Glomerular visceral epithelial cell (primary cell): ENCODE measurements at regions not wholly inside any gene's neighbourhood (a gene's known extent, or its start where the extent isn't known, plus 50 kb on each side); places are given as distances from the start of the nearest gene placed in this dataset.
A peak's percentile ranks its signal among the peaks of the same experiment; 100 is the strongest.
"Not testable (repeated sequence)": the region's sequence is repeated elsewhere in the genome, so short reads cannot be mapped to it uniquely, and the experiment has no call there.

Experiments used
- DNase-seq: peaks from one replicate; pipeline ENCODE4 v3.0.0-alpha.2; 2016; ENCODE audit errors: extremely low spot score

GRCh38 chrY:12359867-12360266, 341.2 kb upstream of the USP9Y start:
- DNase-seq = peak; percentile 1

GRCh38 chrY:12360496-12360895, 340.5 kb upstream of the USP9Y start:
- DNase-seq = no peak

DNA sequence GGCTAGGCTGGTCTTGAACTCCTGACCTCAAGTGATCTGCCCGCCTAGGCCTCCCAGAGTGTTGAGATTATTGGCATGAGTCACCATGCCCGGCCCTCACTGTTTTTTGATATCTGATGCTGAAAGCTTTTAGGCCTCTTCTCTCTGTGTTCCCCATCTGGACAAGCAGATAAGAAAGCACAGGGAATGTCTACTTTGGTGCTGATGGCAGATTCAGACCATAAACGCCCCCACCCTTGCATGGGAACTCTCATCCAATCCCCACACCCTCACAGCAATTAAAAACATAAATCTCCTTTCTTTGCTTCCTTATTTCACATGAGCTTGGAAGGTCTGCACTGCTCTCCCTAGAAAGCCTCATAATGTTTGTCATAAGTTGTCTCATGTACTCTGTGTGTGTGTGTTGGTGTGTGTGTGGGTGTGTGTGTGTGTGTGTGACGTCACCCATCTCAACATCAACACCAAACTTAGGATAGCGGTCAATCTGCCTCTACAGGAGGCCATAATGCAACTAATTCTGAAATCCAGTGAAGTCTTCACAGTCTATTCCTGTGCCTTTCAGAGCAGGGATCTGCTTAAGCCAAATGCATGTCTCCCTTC, 335.6 kb upstream of the USP9Y start:
- no peak for DNase-seq

DNA sequence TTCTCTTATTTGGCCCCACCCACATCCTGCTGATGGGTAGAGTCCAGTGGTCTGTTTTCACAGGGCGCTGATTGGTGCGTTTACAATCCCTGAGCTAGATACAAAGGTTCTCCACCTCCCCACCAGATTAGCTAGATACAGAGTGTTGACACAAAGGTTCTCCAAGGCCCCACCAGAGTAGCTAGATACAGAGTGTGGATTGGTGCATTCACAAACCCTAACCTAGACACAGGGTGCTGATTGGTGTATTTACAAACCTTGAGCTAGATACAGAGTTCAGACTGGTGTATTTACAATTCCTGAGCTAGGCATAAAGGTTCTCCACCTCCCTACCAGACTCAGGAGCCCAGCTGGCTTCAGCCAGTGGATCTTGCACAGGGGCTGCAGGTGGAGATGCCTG, 326.4 kb upstream of the USP9Y start:
- not testable (repeated sequence) for DNase-seq

GRCh38 chrY:12391655-12392559, 309.1 kb upstream of the USP9Y start:
- not testable (repeated sequence) for DNase-seq

GRCh38 chrY:12393190-12393589, 307.8 kb upstream of the USP9Y start:
- DNase-seq = no peak

DNA sequence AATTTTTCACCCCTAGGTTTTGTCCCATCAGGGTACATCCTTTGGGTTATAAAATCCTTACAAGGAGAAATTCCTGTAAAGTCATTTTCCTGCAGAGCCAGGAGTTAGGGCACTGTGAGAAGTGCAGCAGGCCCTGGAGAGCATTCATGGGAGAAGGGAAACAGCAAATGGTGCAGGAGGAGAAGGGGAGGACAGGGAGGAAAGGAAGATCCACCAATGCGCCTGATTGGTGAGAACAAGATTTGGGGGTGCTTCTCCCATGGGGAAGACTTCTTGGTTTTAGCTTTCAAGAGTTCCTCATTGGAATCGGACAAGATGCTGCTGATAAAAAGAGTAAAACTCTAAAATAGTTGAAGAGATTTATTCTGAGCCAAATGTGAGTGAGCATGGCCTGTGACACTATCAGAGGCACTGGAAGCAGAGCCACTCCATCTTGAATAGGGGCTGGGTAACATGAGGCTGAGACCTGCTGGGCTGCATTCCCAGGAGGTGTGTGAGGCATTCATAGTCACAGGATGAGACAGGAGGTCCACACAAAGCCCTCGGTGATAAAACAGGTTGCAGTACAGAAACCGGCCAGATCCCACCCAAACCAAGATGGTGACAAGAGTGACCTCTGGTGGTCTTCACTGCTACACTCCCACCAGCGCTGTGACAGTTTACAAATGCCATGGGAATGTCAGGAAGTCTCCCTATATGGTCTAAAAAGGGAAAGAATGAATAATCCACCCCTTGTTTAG, 305.5 kb upstream of the USP9Y start:
- DNase-seq = not testable (repeated sequence)

DNA sequence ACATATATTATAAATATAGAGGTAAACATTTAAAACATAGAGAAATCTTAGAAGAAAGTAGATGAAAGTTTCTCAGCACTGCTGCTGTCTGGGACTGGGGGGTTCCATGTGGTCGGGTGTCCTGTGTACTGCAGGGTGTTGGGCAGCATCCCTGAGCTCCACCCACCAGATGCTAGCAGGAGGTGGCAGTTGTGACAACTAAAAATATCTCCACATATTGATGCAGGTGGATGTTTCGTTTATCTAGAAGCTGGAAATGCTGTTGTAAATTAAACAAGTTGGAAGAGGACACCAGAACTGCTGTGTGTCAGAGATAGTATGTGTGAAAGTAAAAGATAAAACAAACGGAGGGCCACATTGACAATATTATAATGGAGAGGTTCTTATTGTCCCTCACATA, 297.1 kb upstream of the USP9Y start:
- no peak for DNase-seq

DNA sequence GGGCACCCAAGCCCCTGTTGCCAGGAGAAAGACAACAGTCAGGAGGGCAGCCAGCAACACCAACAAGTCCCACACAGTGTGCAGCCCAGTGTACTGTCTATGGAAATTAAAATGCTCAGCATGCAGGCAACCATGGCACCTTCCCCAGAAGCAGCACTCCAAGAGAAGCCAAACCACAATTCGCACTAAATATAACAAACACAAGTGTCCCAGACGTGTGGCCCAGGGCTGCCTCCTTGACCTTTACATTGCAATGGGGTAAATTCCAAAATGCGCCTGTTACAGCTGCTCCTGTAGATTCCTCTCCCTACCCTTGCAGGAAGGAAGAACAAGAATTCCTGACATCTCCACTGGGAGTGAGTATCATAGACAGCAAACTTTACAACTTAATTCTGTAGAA, 292.8 kb upstream of the USP9Y start:
- DNase-seq = no peak

DNA sequence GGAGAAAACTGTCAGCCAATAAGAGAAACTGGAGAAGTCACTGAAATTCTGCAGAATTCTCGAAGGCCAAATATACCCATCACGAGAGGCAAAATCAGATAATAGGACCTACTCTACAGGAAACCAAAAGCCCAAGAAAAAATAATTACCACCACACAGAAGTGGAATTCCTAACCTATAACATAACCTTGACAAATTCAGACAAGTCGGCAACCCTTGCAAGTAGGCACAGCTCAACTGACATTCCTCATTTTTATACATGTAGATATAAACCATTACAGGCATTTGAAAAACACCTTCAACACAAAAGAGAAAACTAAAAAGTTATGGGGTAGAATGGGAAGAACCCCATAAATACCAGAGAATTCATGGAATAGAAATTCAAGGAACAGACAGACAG, 290.3 kb upstream of the USP9Y start:
- no peak for DNase-seq

- DNase-seq = peak; percentile 5
These were observed 279.8 kb upstream of the USP9Y start for GRCh38 chrY:12421072-12421787.

GRCh38 chrY:12421788-12422124, 279.3 kb upstream of the USP9Y start:
- no peak for DNase-seq

- DNase-seq = no peak
These were observed 278.5 kb upstream of the USP9Y start for GRCh38 chrY:12422536-12422935.

- DNase-seq = no peak
These were observed 277.4 kb upstream of the USP9Y start for GRCh38 chrY:12423416-12424252.

- DNase-seq = no peak
These were observed 275.5 kb upstream of the USP9Y start for GRCh38 chrY:12425506-12425905.

DNA sequence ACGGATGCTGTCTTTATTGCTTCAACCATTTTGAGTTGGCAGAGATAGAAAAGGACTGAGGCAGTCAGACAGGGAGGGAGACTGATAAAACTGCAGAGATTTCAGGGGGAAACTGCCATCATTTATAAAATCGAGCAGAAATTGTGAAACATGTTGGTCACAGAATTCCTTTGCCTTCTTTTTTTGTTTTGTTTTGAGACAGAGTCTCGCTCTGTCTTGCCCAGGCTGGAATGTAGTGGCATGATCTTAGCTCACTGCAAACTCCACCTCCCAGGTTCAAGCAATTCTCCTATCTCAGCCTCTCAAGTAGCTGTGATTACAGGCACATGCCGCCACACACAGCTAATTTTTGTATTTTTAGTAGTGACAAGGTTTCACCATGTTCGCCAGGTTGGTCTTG, 273.7 kb upstream of the USP9Y start:
- no peak for DNase-seq

GRCh38 chrY:12431546-12431945, 269.5 kb upstream of the USP9Y start:
- no peak for DNase-seq

DNA sequence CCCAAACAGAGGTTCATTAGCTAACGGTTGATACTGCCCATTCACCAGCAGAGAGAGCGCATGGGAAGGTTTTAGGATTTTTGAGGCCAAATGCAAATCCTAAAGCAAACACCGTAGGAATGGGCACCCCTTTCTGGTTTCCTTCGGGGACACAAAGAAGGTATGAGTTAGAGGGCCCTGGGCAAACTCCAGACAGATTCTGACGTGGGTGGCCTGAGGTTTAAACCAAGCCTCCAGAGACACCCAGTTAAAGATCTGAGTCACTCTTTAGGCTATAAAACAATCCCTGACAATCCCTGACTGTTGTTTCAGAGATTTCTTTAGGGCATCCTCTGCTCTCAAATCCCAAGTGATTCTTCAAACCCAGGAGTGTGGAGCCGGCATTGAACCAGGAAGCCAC, 262.2 kb upstream of the USP9Y start:
- DNase-seq = not testable (repeated sequence)

- DNase-seq = no peak
These were observed 256.8 kb upstream of the USP9Y start for GRCh38 chrY:12444200-12444599.

DNA sequence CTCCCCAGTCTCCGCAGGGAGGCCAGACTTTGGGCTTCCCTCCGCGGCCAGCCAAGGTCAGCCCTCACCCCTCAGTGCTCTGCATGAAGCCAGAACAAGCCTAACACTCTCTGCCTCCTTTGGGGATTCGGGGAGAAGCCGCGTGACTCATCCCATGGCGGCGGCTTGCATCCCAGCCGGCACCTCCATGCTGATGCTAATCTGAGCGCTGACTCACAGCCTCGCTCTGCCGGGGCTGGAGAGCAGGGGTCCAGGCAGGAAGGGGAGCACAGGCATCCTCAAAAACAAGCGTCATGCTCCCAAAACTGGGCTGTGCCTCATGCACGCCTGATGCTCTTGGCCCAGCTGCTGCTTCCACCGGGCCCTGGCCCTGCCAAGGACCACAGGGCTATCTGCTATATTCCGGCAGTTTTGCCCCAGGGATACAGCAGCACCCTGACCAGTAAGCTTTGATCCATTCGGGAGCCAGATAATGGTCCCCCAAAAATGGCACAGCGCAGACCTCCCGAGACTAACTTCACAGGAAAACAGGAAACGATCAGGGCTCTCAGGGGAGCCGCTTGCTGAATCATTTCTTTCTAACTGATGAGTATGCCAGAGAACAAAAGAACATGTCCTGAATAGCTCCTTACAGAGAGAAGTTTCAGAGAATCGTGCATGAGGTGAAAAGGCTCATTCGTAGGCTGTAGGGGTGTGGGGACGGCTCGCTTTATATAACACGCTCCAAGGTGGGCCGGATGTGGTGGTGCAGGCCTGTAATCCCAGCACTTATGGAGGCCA, 254.4 kb upstream of the USP9Y start:
- not testable (repeated sequence) for DNase-seq
